ENCODE measurements at regions not wholly inside any gene's neighbourhood (a gene's known extent, or its start where the extent isn't known, plus 50 kb on each side); places are given as distances from the start of the nearest gene placed in this dataset.

DNA sequence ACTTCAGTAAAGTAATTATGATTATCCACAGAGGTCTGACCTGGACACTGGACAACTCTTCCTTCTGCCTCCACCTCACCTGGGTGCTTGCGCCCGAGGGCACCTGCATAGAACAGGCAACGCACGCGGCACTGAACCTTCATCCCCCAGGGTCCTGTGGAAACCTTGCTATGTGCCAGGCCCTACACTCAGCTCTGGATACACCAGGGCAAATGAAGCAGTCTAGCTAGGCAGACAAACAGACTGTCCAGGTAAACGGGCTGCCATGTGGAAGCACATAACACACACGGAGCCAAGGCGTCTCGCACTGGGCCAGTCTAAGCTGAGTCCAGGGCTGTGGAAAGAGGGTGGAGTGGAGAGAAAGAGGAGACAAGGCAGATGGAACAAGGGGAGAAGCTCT lies 109.3 kb upstream of the AFDN start:
- TF ChIP-seq, protein P1, sequence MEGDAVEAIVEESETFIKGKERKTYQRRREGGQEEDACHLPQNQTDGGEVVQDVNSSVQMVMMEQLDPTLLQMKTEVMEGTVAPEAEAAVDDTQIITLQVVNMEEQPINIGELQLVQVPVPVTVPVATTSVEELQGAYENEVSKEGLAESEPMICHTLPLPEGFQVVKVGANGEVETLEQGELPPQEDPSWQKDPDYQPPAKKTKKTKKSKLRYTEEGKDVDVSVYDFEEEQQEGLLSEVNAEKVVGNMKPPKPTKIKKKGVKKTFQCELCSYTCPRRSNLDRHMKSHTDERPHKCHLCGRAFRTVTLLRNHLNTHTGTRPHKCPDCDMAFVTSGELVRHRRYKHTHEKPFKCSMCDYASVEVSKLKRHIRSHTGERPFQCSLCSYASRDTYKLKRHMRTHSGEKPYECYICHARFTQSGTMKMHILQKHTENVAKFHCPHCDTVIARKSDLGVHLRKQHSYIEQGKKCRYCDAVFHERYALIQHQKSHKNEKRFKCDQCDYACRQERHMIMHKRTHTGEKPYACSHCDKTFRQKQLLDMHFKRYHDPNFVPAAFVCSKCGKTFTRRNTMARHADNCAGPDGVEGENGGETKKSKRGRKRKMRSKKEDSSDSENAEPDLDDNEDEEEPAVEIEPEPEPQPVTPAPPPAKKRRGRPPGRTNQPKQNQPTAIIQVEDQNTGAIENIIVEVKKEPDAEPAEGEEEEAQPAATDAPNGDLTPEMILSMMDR (IDR thresholded peaks at IDR 0.05; ENCODE audit: poor library complexity): no peak
- TF ChIP-seq EZH2phosphoT487 (IDR thresholded peaks at IDR 0.05; ENCODE audit: low read depth, severe bottlenecking, unreplicated experiment): no peak

Measured in hepatocyte (in vitro differentiated cells).